SJSA1 (cell line): ENCODE measurements at regions not wholly inside any gene's neighbourhood (a gene's known extent, or its start where the extent isn't known, plus 50 kb on each side); places are given as distances from the start of the nearest gene placed in this dataset.

ENCODE experiments used
- DNase-seq, 2 experiments: peaks; one replicate each; pipeline ENCODE4 v3.0.0-alpha.2; 2015 to 2020; ENCODE audit warnings: low spot score in 2 of 2, low read depth in 1 of 2
- H3K27ac ChIP-seq: fragments of 250-450 bp; sonication (Bioruptor Pico); 2 replicates; pipeline ENCODE4 v1.5.1; 2020; ENCODE audit warnings: mild to moderate bottlenecking, moderate library complexity
- H3K27me3 ChIP-seq: fragments of 250-450 bp; sonication (Bioruptor Pico); replicated peaks from 2 replicates; pipeline ENCODE4 v1.5.1; 2020; ENCODE audit warnings: mild to moderate bottlenecking, moderate library complexity
- H3K36me3 ChIP-seq: fragments of 250-450 bp; sonication (Bioruptor Pico); 2 replicates; pipeline ENCODE4 v1.5.1; 2020; ENCODE audit warnings: mild to moderate bottlenecking
- H3K4me1 ChIP-seq: fragments of 250-450 bp; sonication (Bioruptor Pico); replicated peaks from 2 replicates; pipeline ENCODE4 v1.6.1; 2021; ENCODE audit warnings: mild to moderate bottlenecking
- H3K4me3 ChIP-seq: fragments of 250-450 bp; sonication (Bioruptor Pico); 2 replicates; pipeline ENCODE4 v1.5.1; 2020; ENCODE audit warnings: mild to moderate bottlenecking
- H3K9me3 ChIP-seq: fragments of 250-450 bp; sonication (Bioruptor Pico); replicated peaks from 2 replicates; pipeline ENCODE4 v1.5.1; 2020; ENCODE audit warnings: mild to moderate bottlenecking

GRCh38 chr1:212495766-212496494 lies 63.2 kb downstream of the NENF start:
- H3K9me3 ChIP-seq, result no peaks in the 10 kb centered on the region; the same call in 1 of the 2 replicates
- H3K36me3 ChIP-seq, result no peaks in the 10 kb centered on the region
- DNase-seq, result no peak
- H3K27me3 ChIP-seq, result no peaks in the 10 kb centered on the region
- no peaks in the 10 kb centered on the region for H3K4me1 ChIP-seq
- no peak overlapping the region for H3K27ac ChIP-seq
- H3K4me3 ChIP-seq, result no peak overlapping the region

GRCh38 chr1:212496682-212497081 lies 64.0 kb downstream of the NENF start:
- Histone ChIP-seq H3K27me3 (no peaks in the 10 kb centered on the region), H3K4me1 (no peaks in the 10 kb centered on the region), H3K27ac (no peak overlapping the region), H3K4me3 (no peak overlapping the region), H3K36me3 (no peaks in the 10 kb centered on the region), H3K9me3 (no peaks in the 10 kb centered on the region; the same call in 1 of the 2 replicates)
- DNase-seq, result no peak

GRCh38 chr1:212497553-212497952 lies 64.8 kb downstream of the NENF start:
- Histone ChIP-seq H3K27ac (no peak overlapping the region), H3K9me3 (no peaks in the 10 kb centered on the region), H3K36me3 (no peaks in the 10 kb centered on the region), H3K4me1 (no peaks in the 10 kb centered on the region), H3K27me3 (no peaks in the 10 kb centered on the region), H3K4me3 (no peak overlapping the region)
- DNase-seq, result no peak

- H3K27me3 ChIP-seq, result no peaks in the 10 kb centered on the region
- no peaks in the 10 kb centered on the region for H3K4me1 ChIP-seq
- no peak overlapping the region for H3K4me3 ChIP-seq
- H3K36me3 ChIP-seq, result no peaks in the 10 kb centered on the region
- H3K27ac ChIP-seq, result no peak overlapping the region
- no peak for DNase-seq
- no peaks in the 10 kb centered on the region for H3K9me3 ChIP-seq
Measured at GRCh38 chr1:212498283-212499040, 65.7 kb downstream of the NENF start.

- H3K36me3 ChIP-seq, result no peaks in the 10 kb centered on the region
- no peaks in the 10 kb centered on the region for H3K4me1 ChIP-seq
- no peaks in the 10 kb centered on the region for H3K27me3 ChIP-seq
- no peaks in the 10 kb centered on the region; the same call in 1 of the 2 replicates for H3K9me3 ChIP-seq
- no peak for DNase-seq
- no peak overlapping the region for H3K27ac ChIP-seq
- no peak overlapping the region for H3K4me3 ChIP-seq
Measured at GRCh38 chr1:212500351-212500750, 67.6 kb downstream of the NENF start.

- no peaks in the 10 kb centered on the region for H3K4me1 ChIP-seq
Measured at GRCh38 chr1:212500983-212501382, 68.3 kb downstream of the NENF start.

GRCh38 chr1:212503714-212504113 lies 71.0 kb downstream of the NENF start:
- H3K4me3 ChIP-seq, result no peak overlapping the region
- no peak for DNase-seq
- H3K9me3 ChIP-seq, result no peaks in the 10 kb centered on the region; the same call in 1 of the 2 replicates
- no peak overlapping the region for H3K27ac ChIP-seq
- no peaks in the 10 kb centered on the region for H3K4me1 ChIP-seq
- no peaks in the 10 kb centered on the region for H3K27me3 ChIP-seq
- no peaks in the 10 kb centered on the region for H3K36me3 ChIP-seq

More at GRCh38 chr1:212500983-212501382, 68.3 kb downstream of the NENF start:
- Histone ChIP-seq H3K36me3 (no peaks in the 10 kb centered on the region), H3K27me3 (no peaks in the 10 kb centered on the region), H3K4me3 (no peak overlapping the region), H3K9me3 (no peaks in the 10 kb centered on the region; the same call in 1 of the 2 replicates), H3K27ac (no peak overlapping the region)
- no peak for DNase-seq

GRCh38 chr1:212504171-212504803 lies 71.6 kb downstream of the NENF start:
- no peak for DNase-seq
- no peak overlapping the region for H3K4me3 ChIP-seq
- H3K36me3 ChIP-seq, result no peaks in the 10 kb centered on the region
- H3K4me1 ChIP-seq, result no peaks in the 10 kb centered on the region
- H3K27ac ChIP-seq, result no peak overlapping the region
- H3K9me3 ChIP-seq, result no peaks in the 10 kb centered on the region; the same call in 1 of the 2 replicates
- no peaks in the 10 kb centered on the region for H3K27me3 ChIP-seq

GRCh38 chr1:212506666-212507065 lies 73.9 kb downstream of the NENF start:
- no peak for DNase-seq
- no peak overlapping the region for H3K4me3 ChIP-seq
- H3K27me3 ChIP-seq, result no peaks in the 10 kb centered on the region
- H3K9me3 ChIP-seq, result no peaks in the 10 kb centered on the region; the same call in 1 of the 2 replicates
- no peaks in the 10 kb centered on the region for H3K36me3 ChIP-seq
- H3K27ac ChIP-seq, result no peak overlapping the region
- no peaks in the 10 kb centered on the region for H3K4me1 ChIP-seq

- Histone ChIP-seq H3K4me3 (no peak overlapping the region), H3K4me1 (peaks cover 2% of the 10 kb centered on the region; the same call in 1 of the 2 replicates), H3K27me3 (no peaks in the 10 kb centered on the region), H3K36me3 (no peaks in the 10 kb centered on the region), H3K9me3 (no peaks in the 10 kb centered on the region; the same call in 1 of the 2 replicates), H3K27ac (no peak overlapping the region)
- no peak for DNase-seq
Measured at GRCh38 chr1:212507369-212507768, 74.6 kb downstream of the NENF start.

GRCh38 chr1:212512816-212513559 lies 80.3 kb downstream of the NENF start:
- DNase-seq, result peak; percentile 52 to 54
- H3K27ac ChIP-seq, result peak overlapping the region; percentile 67
- H3K9me3 ChIP-seq, result no peaks in the 10 kb centered on the region
- no peaks in the 10 kb centered on the region for H3K27me3 ChIP-seq
- H3K4me1 ChIP-seq, result peaks cover 23% of the 10 kb centered on the region
- no peaks in the 10 kb centered on the region for H3K36me3 ChIP-seq
- H3K4me3 ChIP-seq, result no peak overlapping the region

- Histone ChIP-seq H3K4me3 (no peak overlapping the region), H3K27ac (peak overlapping the region; percentile 67), H3K27me3 (no peaks in the 10 kb centered on the region), H3K4me1 (peaks cover 24% of the 10 kb centered on the region), H3K9me3 (no peaks in the 10 kb centered on the region), H3K36me3 (no peaks in the 10 kb centered on the region)
- no peak for DNase-seq
Measured at GRCh38 chr1:212513586-212513985, 80.9 kb downstream of the NENF start.

GRCh38 chr1:212514056-212514614 lies 81.4 kb downstream of the NENF start:
- Histone ChIP-seq H3K4me3 (no peak overlapping the region), H3K27ac (peak overlapping the region; percentile 67)
- peak; percentile 82 to 94 for DNase-seq

More at GRCh38 chr1:212514056-212514614, 81.4 kb downstream of the NENF start:
- Histone ChIP-seq H3K36me3 (no peaks in the 10 kb centered on the region), H3K4me1 (peaks cover 27% of the 10 kb centered on the region), H3K9me3 (no peaks in the 10 kb centered on the region), H3K27me3 (no peaks in the 10 kb centered on the region)
